ENCODE measurements at regions not wholly inside any gene's neighbourhood (a gene's known extent, or its start where the extent isn't known, plus 50 kb on each side); places are given as distances from the start of the nearest gene placed in this dataset.

DNA sequence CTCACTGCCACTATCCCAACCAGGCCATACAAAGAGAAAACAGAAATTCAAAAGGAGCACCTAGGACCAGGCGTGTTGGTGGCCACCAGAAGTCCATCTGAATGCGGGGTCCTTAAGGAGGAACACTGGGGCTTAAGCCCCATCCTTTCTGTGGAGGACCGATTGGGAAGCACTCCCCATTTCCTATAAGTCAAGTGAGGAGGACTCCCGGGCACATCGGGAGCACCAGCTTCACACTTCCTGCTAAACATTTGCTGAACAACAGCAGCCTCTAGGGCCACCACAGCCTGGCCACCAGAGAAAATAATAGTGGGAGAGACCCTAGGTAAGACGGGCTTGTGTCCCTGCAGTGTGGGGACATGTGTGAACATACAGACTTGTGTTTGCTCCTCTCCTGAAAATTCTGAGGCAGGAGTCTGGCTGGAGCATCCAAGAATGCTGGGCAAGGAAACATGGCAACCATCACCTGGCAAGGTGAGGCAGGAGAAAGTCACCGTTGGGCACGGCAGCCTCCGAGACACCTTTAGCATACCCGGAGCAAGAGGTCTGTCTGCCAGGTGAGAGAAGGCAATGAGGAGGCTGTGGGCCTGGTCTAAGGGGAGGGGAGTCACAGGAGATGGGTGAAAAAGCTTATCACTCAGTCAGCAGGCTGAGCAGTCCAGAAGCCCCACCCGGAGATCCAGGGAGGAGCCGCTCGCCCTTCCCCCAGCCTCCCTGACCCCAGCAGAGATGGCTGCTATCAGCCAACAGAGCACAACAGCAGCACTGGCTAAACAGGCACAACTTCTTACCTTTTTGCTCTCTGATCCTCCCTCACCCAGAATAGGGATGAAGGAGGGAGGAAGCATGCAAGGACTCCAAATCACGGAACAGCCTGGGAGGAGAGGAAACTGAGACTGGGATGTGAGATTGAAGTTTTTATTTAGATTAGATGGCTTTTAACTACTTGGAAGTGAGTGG lies 282.3 kb downstream of the EIPR1 start:
- Histone ChIP-seq H3K36me3 (ENCODE audit: insufficient read depth, low read length) (no peaks in the 10 kb centered on the region), H3K9me2 (ENCODE audit: insufficient read depth, low read length) (no peaks in the 10 kb centered on the region), H3K9me3 (ENCODE audit: low read length) (no peaks in the 10 kb centered on the region), H3K4me2 (ENCODE audit: low read length) (no peak overlapping the region), H3K27ac (ENCODE audit: low read depth, low read length, poor library complexity, severe bottlenecking) (no peak overlapping the region), H3K79me2 (ENCODE audit: insufficient read depth, low read depth, low read length) (no peaks in the 10 kb centered on the region), H3K4me1 (ENCODE audit: insufficient read depth, low read length, poor library complexity, severe bottlenecking) (no peaks in the 10 kb centered on the region), H4K20me1 (ENCODE audit: insufficient read depth, low read length) (no peaks in the 10 kb centered on the region), H3K4me3 (ENCODE audit: low read depth, low read length, poor library complexity, severe bottlenecking) (no peak overlapping the region), H2AFZ (ENCODE audit: low read length) (no peak overlapping the region)
- ChIA-PET CTCF (ENCODE audit: unreplicated experiment) (no interaction called here), POLR2A (no interaction called here)
- no TSS peak for BruUV-seq (replicated peaks)
- intact Hi-C loops (cut with micrococcal nuclease; ENCODE audit: unreplicated experiment), result no loop called here
- TF ChIP-seq, protein P1, sequence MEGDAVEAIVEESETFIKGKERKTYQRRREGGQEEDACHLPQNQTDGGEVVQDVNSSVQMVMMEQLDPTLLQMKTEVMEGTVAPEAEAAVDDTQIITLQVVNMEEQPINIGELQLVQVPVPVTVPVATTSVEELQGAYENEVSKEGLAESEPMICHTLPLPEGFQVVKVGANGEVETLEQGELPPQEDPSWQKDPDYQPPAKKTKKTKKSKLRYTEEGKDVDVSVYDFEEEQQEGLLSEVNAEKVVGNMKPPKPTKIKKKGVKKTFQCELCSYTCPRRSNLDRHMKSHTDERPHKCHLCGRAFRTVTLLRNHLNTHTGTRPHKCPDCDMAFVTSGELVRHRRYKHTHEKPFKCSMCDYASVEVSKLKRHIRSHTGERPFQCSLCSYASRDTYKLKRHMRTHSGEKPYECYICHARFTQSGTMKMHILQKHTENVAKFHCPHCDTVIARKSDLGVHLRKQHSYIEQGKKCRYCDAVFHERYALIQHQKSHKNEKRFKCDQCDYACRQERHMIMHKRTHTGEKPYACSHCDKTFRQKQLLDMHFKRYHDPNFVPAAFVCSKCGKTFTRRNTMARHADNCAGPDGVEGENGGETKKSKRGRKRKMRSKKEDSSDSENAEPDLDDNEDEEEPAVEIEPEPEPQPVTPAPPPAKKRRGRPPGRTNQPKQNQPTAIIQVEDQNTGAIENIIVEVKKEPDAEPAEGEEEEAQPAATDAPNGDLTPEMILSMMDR (conservative IDR thresholded peaks at IDR 0.05; ENCODE audit: low read length), result no peak
- no peak for TF ChIP-seq EZH2phosphoT487 (IDR thresholded peaks at IDR 0.05; ENCODE audit: borderline replicate concordance, low read depth, low read length)
- DNase-seq (ENCODE audit: low spot score), result no peak

DNA sequence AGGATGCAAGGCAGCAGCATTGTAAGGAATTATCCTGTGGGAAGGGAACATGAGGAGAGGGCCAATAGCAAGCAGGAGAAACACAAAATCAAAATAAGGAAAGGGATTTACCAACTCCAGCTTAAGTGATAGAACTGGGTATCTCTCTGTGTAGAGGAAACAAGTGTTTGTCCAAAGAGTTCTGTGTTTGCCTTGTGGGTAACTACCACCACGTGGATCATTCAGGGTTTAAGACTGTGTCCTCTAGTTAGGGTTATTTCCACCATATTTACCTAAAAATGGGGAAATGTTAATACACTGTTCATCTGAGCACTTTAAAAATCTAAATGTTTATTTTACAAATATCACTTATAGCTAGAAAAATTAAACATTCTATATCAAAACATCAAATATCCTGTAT lies 283.3 kb downstream of the EIPR1 start:
- Histone ChIP-seq H3K4me3 (ENCODE audit: low read depth, low read length, poor library complexity, severe bottlenecking) (no peak overlapping the region), H3K27ac (ENCODE audit: low read depth, low read length, poor library complexity, severe bottlenecking) (no peak overlapping the region), H3K79me2 (ENCODE audit: insufficient read depth, low read depth, low read length) (no peaks in the 10 kb centered on the region), H3K9me2 (ENCODE audit: insufficient read depth, low read length) (no peaks in the 10 kb centered on the region), H3K9me3 (ENCODE audit: low read length) (peaks cover 5% of the 10 kb centered on the region; the same call in 1 of the 2 replicates), H4K20me1 (ENCODE audit: insufficient read depth, low read length) (no peaks in the 10 kb centered on the region), H3K4me2 (ENCODE audit: low read length) (no peak overlapping the region), H3K36me3 (ENCODE audit: insufficient read depth, low read length) (no peaks in the 10 kb centered on the region; the same call in 1 of the 2 replicates), H2AFZ (ENCODE audit: low read length) (no peak overlapping the region), H3K4me1 (ENCODE audit: insufficient read depth, low read length, poor library complexity, severe bottlenecking) (no peaks in the 10 kb centered on the region)
- DNase-seq (ENCODE audit: low spot score), result no peak
- no TSS peak for BruUV-seq (replicated peaks)
- intact Hi-C loops (cut with micrococcal nuclease; ENCODE audit: unreplicated experiment), result no loop called here
- POLR2A ChIA-PET, result no interaction called here
- CTCF ChIA-PET (ENCODE audit: unreplicated experiment), result no interaction called here
- TF ChIP-seq EZH2phosphoT487 (IDR thresholded peaks at IDR 0.05; ENCODE audit: borderline replicate concordance, low read depth, low read length), result no peak
- TF ChIP-seq, protein P1 (conservative IDR thresholded peaks at IDR 0.05; ENCODE audit: low read length), result no peak

DNA sequence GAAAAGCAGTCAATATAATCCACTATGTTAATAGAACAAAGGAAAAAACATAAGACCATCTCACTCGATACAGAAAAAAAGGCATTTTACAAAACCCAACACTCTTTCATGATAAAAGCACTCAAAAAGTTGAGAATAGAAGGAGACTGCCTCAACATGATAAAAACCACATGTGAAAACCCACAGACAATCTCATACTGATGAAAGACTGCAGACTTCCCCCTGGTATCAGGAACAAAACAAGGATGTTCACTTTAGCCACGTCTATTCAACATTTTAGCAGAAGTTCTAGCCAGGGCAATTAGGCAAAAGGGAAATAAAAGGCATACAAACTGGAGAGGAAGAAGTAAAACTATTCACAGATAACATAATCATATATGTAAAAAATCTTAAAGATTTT lies 285.9 kb downstream of the EIPR1 start:
- H3K4me3 ChIP-seq (ENCODE audit: low read depth, low read length, poor library complexity, severe bottlenecking), result no peak overlapping the region
- POLR2A ChIA-PET, result no interaction called here
- no peak overlapping the region for H2AFZ ChIP-seq (ENCODE audit: low read length)
- H4K20me1 ChIP-seq (ENCODE audit: insufficient read depth, low read length), result no peaks in the 10 kb centered on the region
- no peak for DNase-seq (ENCODE audit: low spot score)
- CTCF ChIA-PET (ENCODE audit: unreplicated experiment), result no interaction called here
- no peak overlapping the region for H3K4me2 ChIP-seq (ENCODE audit: low read length)
- intact Hi-C loops (cut with micrococcal nuclease; ENCODE audit: unreplicated experiment), result no loop called here
- TF ChIP-seq, protein P1 (conservative IDR thresholded peaks at IDR 0.05; ENCODE audit: low read length), result no peak
- TF ChIP-seq EZH2phosphoT487 (IDR thresholded peaks at IDR 0.05; ENCODE audit: borderline replicate concordance, low read depth, low read length), result no peak
- no peaks in the 10 kb centered on the region for H3K79me2 ChIP-seq (ENCODE audit: insufficient read depth, low read depth, low read length)
- H3K4me1 ChIP-seq (ENCODE audit: insufficient read depth, low read length, poor library complexity, severe bottlenecking), result no peaks in the 10 kb centered on the region
- no peaks in the 10 kb centered on the region; the same call in 1 of the 2 replicates for H3K36me3 ChIP-seq (ENCODE audit: insufficient read depth, low read length)
- H3K9me2 ChIP-seq (ENCODE audit: insufficient read depth, low read length), result no peaks in the 10 kb centered on the region
- no TSS peak for BruUV-seq (replicated peaks)
- H3K9me3 ChIP-seq (ENCODE audit: low read length), result peaks cover 10% of the 10 kb centered on the region; the same call in 1 of the 2 replicates
- H3K27ac ChIP-seq (ENCODE audit: low read depth, low read length, poor library complexity, severe bottlenecking), result no peak overlapping the region
